HUES64 (cell line): ENCODE measurements at regions not wholly inside any gene's neighbourhood (a gene's known extent, or its start where the extent isn't known, plus 50 kb on each side); places are given as distances from the start of the nearest gene placed in this dataset.

Source experiments
- H3K27ac ChIP-seq: 2 replicates; pipeline ENCODE4 v1.7.0; 2013; ENCODE audit warnings: low read depth, low read length, inconsistent platforms
- H3K27me3 ChIP-seq: 2 replicates; pipeline ENCODE4 v1.6.1; 2013; ENCODE audit warnings: mild to moderate bottlenecking, low read length; ENCODE audit not compliant: insufficient read depth
- H3K36me3 ChIP-seq: 2 replicates; pipeline ENCODE4 v1.6.1; 2013; ENCODE audit warnings: mild to moderate bottlenecking, low read length; ENCODE audit not compliant: insufficient read depth
- H3K4me1 ChIP-seq: 2 replicates; pipeline ENCODE4 v1.6.1; 2013; ENCODE audit warnings: mild to moderate bottlenecking, low read length, moderate library complexity; ENCODE audit not compliant: insufficient read depth
- H3K4me3 ChIP-seq: 2 replicates; pipeline ENCODE4 v1.5.1; 2013; ENCODE audit warnings: mild to moderate bottlenecking, low read length, moderate library complexity
- H3K9ac ChIP-seq: 2 replicates; pipeline ENCODE4 v1.6.1; 2013; ENCODE audit warnings: mild to moderate bottlenecking, low read depth, low read length
- H3K9me3 ChIP-seq: 2 replicates; pipeline ENCODE4 v1.6.1; 2013; ENCODE audit warnings: low read depth, low read length; ENCODE audit not compliant: insufficient read depth
- WGBS: fragments of 150-250, 120-280 bp; methylation state at CpG from one replicate; pipeline ENCODE4 v1.1.7; 2013; ENCODE audit warnings: missing lambda C conversion rate; 5-methylcytosine and 5-hydroxymethylcytosine counted together

DNA sequence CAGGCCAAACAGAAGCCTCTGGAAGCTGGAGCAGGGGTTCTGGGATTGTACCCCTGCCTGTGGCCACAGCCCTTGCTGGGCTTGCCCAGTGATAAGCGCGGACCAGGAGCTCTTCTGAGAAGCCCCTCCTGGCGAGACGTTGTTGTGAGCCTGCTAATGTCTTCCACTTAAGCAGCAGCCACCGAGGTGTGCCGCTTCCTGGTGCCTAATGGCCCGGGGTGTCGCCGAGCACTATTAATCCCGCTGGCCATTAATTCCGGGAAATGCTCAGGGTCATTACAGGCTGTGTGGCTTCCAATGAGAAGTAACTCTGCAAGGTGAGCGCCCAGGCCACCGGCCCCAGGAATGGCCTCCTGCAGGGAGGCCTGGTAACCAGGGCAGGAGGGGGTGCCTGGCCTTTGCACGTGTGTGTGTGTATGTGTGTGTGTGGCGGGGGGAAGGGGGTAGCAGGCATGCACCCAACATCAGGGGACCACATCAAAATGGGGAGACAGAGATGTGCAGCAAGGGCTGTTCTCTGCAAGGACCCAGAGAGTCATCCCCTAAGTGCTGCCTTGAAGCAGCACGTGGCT is 175.0 kb downstream of the URI1 start:
- Histone ChIP-seq H3K36me3 (no peaks in the 10 kb centered on the region), H3K27me3 (no peaks in the 10 kb centered on the region), H3K27ac (no peak overlapping the region), H3K4me3 (no peak overlapping the region), H3K9me3 (no peaks in the 10 kb centered on the region), H3K4me1 (no peaks in the 10 kb centered on the region), H3K9ac (no peak overlapping the region)
- WGBS: 81% methylated on average over 16 of the region's 16 CpGs

DNA sequence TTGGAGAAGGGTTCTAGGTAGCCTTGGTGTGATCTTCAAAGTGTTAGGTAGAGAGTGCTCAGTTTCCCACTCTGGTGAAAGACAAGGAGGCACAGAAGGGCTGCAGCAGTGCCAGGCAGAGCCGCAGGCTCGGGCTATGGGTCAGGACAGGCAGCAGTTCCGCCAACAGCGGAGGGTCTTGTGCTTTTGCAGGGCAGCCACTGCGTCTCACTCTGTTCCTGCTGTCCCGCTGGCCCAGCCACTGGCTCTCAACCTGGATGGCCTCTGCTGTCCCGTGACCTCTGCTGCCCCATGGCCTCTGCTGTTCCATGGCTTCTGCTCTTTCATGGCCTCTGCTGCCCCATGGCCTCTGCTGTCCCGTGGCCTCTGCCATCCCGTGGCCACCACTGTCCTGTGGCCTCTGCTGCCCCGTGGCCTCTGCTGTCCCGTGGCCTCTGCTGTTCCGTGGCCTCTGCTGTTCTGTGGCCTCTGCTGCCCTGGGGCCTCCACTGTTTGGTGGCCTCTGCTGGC is 175.7 kb downstream of the URI1 start:
- Histone ChIP-seq H3K27ac (no peak overlapping the region), H3K4me1 (no peaks in the 10 kb centered on the region), H3K27me3 (no peaks in the 10 kb centered on the region), H3K9ac (no peak overlapping the region), H3K4me3 (no peak overlapping the region), H3K36me3 (no peaks in the 10 kb centered on the region), H3K9me3 (no peaks in the 10 kb centered on the region)
- 93% methylated on average over 12 of the region's 12 CpGs for WGBS

DNA sequence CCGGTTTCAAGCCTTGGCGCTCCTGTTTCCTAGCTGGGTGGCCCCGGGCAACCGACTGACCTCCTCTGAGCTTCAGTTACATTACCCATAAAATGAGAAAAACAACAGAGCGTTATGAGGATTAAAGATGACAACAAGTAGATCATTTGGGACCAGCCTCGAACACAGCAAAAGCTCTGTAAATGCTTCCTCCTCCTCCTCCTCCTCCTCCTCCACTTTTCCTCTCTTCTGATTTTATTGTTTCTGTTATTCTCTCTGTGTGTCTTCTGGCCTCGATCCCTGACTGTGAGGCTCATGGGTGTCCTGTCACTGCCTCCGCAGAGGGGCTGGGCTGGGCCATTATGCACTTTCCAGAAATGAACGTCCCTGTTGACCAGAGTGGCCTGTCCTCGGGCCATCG is 176.2 kb downstream of the URI1 start:
- Histone ChIP-seq H3K27me3 (no peaks in the 10 kb centered on the region), H3K36me3 (no peaks in the 10 kb centered on the region), H3K4me3 (no peak overlapping the region), H3K27ac (no peak overlapping the region), H3K4me1 (no peaks in the 10 kb centered on the region), H3K9ac (no peak overlapping the region), H3K9me3 (no peaks in the 10 kb centered on the region)
- 95% methylated on average over 11 of the region's 11 CpGs for WGBS

DNA sequence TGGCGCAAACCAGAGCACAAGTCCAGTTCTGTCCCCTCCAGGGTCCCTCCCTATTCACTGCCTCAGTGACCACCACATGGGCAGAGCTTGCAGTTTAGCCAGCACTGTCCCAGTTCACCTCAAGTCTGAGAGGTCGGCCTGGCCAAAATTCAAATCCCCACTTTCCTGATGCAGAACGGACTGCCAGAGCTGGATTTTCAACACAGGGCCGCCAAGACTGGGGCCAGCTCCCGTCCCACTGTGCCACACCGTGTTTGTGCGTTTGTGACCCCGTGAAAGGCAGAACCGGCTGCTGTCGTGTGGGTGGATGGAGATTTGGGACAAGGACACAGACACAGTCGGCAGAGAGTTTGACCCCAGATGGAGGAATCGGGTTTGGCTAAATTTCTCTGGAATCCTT is 176.7 kb downstream of the URI1 start:
- H3K27ac ChIP-seq: no peak overlapping the region
- no peaks in the 10 kb centered on the region for H3K4me1 ChIP-seq
- H3K9me3 ChIP-seq: no peaks in the 10 kb centered on the region

DNA sequence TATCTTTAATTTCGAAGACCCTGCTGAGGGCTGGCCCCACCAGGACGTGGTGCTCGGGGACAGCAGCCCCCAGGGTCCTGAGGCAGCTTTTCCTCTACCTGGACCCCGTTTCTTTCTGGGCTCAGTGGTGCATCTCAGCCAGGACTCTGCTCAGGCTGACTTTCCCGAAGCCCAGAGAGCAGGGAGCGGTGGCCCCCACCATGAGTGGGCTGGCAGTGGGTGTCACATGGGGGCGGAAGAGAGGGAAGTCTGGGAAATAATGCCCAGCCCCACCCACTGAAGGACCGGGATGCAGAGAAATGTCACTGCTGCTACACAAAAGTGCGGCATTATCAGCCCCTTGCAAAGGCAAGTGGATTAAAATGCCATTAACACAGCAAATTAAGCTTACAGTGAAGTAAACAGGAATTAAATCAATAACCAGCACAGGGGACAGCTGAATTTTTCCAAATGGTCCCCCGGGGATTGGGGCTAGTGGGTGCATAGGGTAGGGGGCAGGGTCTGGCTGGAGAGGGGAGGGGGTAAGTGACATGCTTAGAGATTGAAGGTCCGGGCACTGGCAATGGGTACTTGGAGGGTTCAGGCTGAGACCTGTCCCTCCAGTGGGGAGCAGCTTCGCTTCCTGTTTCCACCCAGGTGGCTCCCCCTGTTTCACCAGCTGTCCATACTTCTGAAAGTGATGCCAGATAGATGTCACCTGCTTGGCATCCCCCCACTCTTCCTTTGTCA is 177.3 kb downstream of the URI1 start:
- Histone ChIP-seq H3K27me3 (no peaks in the 10 kb centered on the region), H3K9ac (no peak overlapping the region), H3K9me3 (no peaks in the 10 kb centered on the region), H3K36me3 (no peaks in the 10 kb centered on the region), H3K4me3 (no peak overlapping the region), H3K4me1 (no peaks in the 10 kb centered on the region), H3K27ac (no peak overlapping the region)
- 94% methylated on average over 12 of the region's 12 CpGs for WGBS

More for the DNA sequence above, 176.7 kb downstream of the URI1 start:
- Histone ChIP-seq H3K36me3 (no peaks in the 10 kb centered on the region), H3K4me3 (no peak overlapping the region), H3K27me3 (no peaks in the 10 kb centered on the region), H3K9ac (no peak overlapping the region)
- 89% methylated on average over 12 of the region's 12 CpGs for WGBS

DNA sequence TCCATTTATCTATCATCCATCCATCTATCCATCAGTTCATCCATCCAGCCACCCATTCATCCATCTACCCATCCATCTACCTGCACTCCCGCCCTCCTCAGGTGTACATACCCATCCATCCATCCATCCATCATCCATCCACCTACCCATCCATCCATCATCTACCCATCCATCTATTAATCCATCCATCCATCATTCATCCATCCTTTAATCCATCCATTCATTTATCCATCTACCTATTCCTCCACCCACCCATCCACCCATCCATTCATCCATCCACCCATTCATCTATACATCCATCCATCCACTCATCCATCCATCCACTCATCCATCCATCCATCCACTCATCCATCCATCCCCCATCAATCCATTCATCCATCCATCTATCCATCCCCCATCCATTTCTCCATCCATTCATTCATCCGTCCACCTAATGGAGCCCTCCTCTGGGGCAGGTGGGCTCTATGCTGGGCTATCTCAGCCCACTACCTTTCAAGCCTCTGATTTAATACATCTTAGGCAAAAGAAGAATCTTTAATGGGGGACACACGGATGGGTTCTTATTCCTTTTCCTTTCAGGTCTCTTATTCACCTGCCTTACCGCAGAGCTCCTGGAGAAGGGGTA is 178.9 kb downstream of the URI1 start:
- no peaks in the 10 kb centered on the region for H3K36me3 ChIP-seq
- WGBS: 91% methylated on average over 4 of the region's 4 CpGs
- H3K27me3 ChIP-seq: no peaks in the 10 kb centered on the region

DNA sequence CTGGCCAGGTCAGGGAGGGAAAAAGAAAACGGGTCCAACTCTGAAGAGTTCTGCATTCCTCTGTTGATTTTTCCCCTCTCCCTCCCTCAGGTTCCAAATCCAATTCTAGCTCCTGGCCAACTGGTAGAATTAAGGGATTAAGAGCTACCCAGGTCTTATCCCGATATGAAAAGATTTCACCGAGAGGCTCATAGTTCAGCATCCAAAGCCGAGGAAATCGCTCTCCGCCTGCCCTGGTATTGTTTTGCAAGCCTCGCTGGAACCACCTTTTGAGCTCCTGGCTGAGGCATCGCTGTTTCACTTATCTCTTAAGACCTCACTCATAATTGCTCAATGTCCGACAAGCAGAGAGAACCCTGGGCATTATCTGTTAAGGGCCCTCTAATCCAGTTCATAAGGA is 180.4 kb downstream of the URI1 start:
- 85% methylated on average over 9 of the region's 9 CpGs for WGBS
- Histone ChIP-seq H3K9me3 (no peaks in the 10 kb centered on the region), H3K9ac (no peak overlapping the region), H3K36me3 (no peaks in the 10 kb centered on the region), H3K4me3 (no peak overlapping the region), H3K4me1 (no peaks in the 10 kb centered on the region), H3K27me3 (no peaks in the 10 kb centered on the region), H3K27ac (no peak overlapping the region)

More for the DNA sequence above, 178.9 kb downstream of the URI1 start:
- Histone ChIP-seq H3K9me3 (no peaks in the 10 kb centered on the region), H3K4me1 (no peaks in the 10 kb centered on the region), H3K9ac (no peak overlapping the region), H3K4me3 (no peak overlapping the region), H3K27ac (no peak overlapping the region)

DNA sequence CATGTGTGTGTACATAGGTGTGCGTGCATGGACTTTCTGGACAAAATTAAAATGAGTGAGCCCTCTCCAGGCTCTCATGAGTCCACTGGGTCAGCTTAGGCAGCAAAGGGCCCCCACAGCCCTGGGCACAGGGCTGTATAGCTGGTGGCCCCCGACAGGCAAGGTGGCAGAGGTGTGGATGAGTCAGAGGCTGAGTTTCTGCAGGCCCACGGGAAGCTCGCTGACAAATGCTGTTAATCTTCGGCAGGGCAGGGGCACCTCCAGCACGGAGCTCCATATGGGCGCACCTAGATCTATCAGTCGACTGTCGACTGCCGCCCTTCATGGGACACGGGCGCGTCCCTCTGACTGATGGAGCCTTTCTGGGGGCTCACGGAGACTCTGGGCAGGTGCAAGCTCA is 181.1 kb downstream of the URI1 start:
- Histone ChIP-seq H3K4me1 (no peaks in the 10 kb centered on the region), H3K27me3 (no peaks in the 10 kb centered on the region), H3K9me3 (no peaks in the 10 kb centered on the region), H3K4me3 (no peak overlapping the region), H3K36me3 (no peaks in the 10 kb centered on the region), H3K27ac (no peak overlapping the region), H3K9ac (no peak overlapping the region)
- 90% methylated on average over 14 of the region's 14 CpGs for WGBS

DNA sequence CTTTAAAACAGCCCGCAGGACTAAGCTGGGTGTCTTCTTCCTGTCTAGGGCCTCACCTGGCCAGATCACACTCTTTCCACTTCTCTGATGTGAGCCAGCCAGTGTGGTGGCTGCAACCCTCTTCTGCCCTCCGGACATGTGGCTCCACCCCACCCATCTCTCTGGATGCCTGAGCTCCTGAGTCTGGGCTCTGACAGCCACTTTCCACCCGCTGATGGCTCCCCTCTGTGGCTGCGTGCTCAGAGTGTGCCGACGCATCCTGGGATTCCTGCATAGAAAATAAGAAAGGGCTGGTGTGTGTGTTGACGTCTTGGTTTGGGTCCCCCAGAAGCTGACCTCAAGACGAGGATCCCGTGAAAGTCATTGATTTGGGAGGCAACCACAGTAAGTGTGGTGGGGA is 181.6 kb downstream of the URI1 start:
- no peak overlapping the region for H3K4me3 ChIP-seq
- no peaks in the 10 kb centered on the region for H3K4me1 ChIP-seq
- no peak overlapping the region for H3K9ac ChIP-seq
- no peak overlapping the region for H3K27ac ChIP-seq
- H3K9me3 ChIP-seq: no peaks in the 10 kb centered on the region
- no peaks in the 10 kb centered on the region for H3K36me3 ChIP-seq
- WGBS: 81% methylated on average over 9 of the region's 9 CpGs
- no peaks in the 10 kb centered on the region for H3K27me3 ChIP-seq

DNA sequence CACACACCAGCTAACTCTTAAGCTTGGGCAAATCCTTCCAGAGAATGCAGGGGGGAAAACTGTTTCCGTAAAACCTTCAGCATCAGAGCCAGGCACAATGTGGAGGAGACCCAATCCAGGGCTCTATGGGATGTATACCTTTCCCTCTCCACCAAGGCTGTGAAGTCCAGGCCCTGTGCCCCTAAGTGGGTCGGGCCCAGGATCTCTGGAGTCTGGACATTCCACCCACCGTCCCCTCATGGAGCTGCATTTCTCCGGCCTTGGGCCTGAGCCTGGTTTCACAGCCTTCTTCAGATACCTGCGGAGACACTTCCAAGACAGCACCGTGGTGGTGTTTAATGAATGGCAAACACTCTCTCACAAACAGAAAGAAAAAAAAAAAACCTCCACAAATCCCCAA is 186.2 kb downstream of the URI1 start:
- H3K9ac ChIP-seq: no peak overlapping the region
- H3K36me3 ChIP-seq: no peaks in the 10 kb centered on the region
- no peaks in the 10 kb centered on the region for H3K27me3 ChIP-seq
- H3K27ac ChIP-seq: no peak overlapping the region
- H3K9me3 ChIP-seq: no peaks in the 10 kb centered on the region
- 83% methylated on average over 6 of the region's 6 CpGs for WGBS
- H3K4me3 ChIP-seq: no peak overlapping the region
- H3K4me1 ChIP-seq: peaks cover 3% of the 10 kb centered on the region; the same call in 1 of the 2 replicates

DNA sequence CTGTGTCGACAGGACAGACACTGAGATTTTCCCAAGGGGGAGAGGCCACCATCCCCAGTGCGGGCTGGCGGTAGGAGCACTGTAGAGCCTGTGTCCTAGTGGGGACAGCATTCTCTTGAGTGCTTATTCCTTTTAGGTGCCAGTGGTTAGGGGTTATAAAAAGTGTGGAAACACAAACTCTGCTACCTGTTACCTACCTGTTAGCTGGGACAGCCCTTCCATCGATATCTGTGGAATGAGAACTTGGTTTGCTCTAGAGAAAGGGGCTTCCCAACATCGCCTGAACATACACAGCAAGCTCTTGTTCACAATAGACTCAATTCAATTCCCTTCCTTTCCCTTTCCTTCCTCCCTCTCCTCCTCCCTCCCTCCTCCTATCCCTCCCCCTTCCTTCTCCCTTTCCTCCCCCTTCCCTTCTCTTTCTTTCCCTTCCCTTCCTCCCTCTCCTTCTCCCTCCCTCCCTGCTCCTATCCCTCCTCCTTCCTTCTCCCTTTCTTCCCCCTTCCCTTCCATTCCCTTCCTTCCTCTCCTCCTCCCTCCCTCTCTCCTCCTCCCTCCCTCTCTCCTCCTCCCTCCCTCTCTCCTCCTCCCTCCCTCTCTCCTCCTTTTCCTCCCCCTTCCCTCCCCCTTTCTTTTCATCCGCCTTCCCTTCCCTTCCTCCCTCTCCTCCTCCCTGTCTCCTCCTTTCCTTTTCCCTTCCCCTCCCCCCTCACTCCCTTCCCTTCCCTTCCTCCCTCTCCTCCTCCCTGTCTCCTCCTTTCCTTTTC is 188.5 kb downstream of the URI1 start:
- 86% methylated on average over 6 of the region's 6 CpGs for WGBS

More for the DNA sequence above, 188.5 kb downstream of the URI1 start:
- no peaks in the 10 kb centered on the region for H3K27me3 ChIP-seq
- no peaks in the 10 kb centered on the region for H3K36me3 ChIP-seq
- peaks cover 3% of the 10 kb centered on the region; the same call in 1 of the 2 replicates for H3K4me1 ChIP-seq
- no peaks in the 10 kb centered on the region for H3K9me3 ChIP-seq
- no peak overlapping the region for H3K4me3 ChIP-seq
- H3K27ac ChIP-seq: no peak overlapping the region
- H3K9ac ChIP-seq: no peak overlapping the region
